ENCODE measurements at regions not wholly inside any gene's neighbourhood (a gene's known extent, or its start where the extent isn't known, plus 50 kb on each side); places are given as distances from the start of the nearest gene placed in this dataset.

GRCh38 chr2:41992671-41993434 lies 55.0 kb upstream of the PKDCC start:
- TF ChIP-seq CTCF (IDR thresholded peaks at IDR 0.05; ENCODE audit: low read depth, low read length, missing input control) (no peak), SP1 (IDR thresholded peaks at IDR 0.05) (no peak), GABPA (IDR thresholded peaks at IDR 0.05 in 1 of 2, conservative IDR thresholded peaks at IDR 0.05 in 1 of 2) (no peak), YY1 (IDR thresholded peaks at IDR 0.05) (no peak), HNF4A (conservative IDR thresholded peaks at IDR 0.05) (no peak), EGR1 (IDR thresholded peaks at IDR 0.05; ENCODE audit: low read depth in 2 of 2) (no peak), JUND (IDR thresholded peaks at IDR 0.05) (no peak), ATF3 (IDR thresholded peaks at IDR 0.05) (no peak)
- TF ChIP-seq, protein P1, sequence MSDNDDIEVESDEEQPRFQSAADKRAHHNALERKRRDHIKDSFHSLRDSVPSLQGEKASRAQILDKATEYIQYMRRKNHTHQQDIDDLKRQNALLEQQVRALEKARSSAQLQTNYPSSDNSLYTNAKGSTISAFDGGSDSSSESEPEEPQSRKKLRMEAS (IDR thresholded peaks at IDR 0.05): no peak
